ENCODE measurements at regions not wholly inside any gene's neighbourhood (a gene's known extent, or its start where the extent isn't known, plus 50 kb on each side); places are given as distances from the start of the nearest gene placed in this dataset.

DNA sequence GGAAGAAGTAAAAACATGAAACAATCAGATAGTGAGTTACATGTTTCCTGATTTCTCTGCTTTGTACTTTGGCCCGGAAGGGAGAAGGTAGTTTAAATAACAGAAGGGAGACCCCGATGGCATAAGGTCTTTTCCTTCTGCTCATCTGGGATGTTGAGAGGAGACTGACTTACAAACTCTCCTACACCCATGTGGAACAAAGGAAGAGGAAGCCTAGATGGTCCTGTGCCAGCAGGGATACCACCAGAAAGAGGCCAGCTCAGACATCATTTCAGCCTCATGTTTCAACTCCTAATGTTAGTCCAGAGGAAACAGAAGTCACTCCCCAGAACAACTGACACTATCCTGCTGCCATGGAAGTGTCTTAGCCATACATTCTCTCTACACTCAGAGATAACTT, 250.7 kb upstream of the NOX3 start:
- DNase-seq, result no peak
- Mint-ChIP-seq H3K9me3 (peaks cover 0 to 6% of the 10 kb centered on the region in 2 donors), H3K4me3 (no peak overlapping the region), H3K4me1 (no peaks in the 10 kb centered on the region), H3K27me3 (peaks cover 7 to 8% of the 10 kb centered on the region in 2 donors), H3K27ac (no peak overlapping the region), H3K36me3 (no peaks in the 10 kb centered on the region)
- no peak for ATAC-seq (replicated peaks)

DNA sequence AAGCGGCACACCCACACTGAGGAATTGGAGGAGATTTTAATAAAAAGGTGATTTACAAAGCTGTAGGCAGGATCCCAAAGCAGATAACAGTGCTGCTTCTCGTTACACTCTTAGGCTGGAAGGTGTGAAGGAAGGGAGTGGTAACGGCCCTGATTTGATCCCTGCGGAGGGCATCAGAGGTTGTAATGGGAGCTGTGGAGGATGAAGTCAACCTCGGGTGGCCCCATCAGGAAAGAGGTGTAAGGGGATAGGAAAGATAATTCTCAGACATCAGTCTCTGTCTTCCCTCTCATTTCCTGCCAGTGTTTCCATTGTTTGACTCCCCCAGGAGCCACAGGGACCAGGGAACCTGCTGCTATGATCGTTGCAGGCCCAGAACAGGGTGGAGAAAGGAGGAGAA, 245.7 kb upstream of the NOX3 start:
- H3K9me3 Mint-ChIP-seq, result peaks cover 0 to 6% of the 10 kb centered on the region in 2 donors
- ATAC-seq (replicated peaks), result no peak
- peaks cover 7 to 8% of the 10 kb centered on the region in 2 donors for H3K27me3 Mint-ChIP-seq

DNA sequence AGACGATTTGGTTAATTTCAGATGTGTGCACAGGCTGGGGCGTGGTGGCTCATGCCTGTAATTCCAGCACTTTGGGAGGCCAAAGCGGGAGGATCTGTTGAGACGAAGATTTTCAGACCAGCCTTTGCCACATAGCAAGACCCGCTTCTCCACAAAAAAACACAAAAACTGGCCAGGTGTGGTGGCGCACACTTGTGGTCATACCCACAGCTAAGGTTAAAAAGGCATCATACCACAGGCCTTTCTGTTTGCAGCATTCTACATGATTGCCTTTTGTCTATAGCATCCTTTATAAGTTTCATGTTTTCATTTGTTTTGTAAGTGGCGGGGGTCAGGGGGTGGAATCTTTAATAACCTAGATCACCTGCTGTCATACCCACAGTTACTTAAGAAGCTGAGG, 239.9 kb upstream of the NOX3 start:
- H3K27me3 Mint-ChIP-seq, result no peaks in the 10 kb centered on the region
- DNase-seq (no peak), ATAC-seq (replicated peaks) (no peak)
- H3K4me1 Mint-ChIP-seq, result no peaks in the 10 kb centered on the region
- no peaks in the 10 kb centered on the region for H3K36me3 Mint-ChIP-seq
- H3K27ac Mint-ChIP-seq, result no peak overlapping the region
- H3K9me3 Mint-ChIP-seq, result no peaks in the 10 kb centered on the region
- H3K4me3 Mint-ChIP-seq, result no peak overlapping the region

More for the DNA sequence above, 245.7 kb upstream of the NOX3 start:
- Mint-ChIP-seq H3K27ac (no peak overlapping the region), H3K4me1 (no peaks in the 10 kb centered on the region), H3K4me3 (no peak overlapping the region), H3K36me3 (no peaks in the 10 kb centered on the region)
- DNase-seq, result no peak

DNA sequence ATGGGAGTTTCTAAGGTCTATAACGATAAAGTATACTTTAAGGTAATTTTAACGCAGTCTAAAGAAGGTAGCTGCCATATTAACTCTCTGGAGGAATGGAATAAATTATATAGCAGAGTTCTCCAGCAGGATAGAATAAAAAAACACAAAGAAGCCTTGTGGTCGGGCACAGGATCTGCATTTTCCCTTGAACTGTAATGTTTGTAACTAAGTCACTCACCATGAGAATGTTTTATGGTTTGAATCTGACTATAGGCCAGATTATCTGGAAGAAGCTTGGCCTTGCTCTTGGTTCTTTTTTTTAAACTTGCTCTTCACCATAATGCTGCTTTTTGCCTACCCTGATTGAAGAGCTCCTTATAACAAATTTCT, 238.8 kb upstream of the NOX3 start:
- no peak overlapping the region for H3K27ac Mint-ChIP-seq
- no peaks in the 10 kb centered on the region for H3K4me1 Mint-ChIP-seq
- H3K27me3 Mint-ChIP-seq, result no peaks in the 10 kb centered on the region
- no peak overlapping the region for H3K4me3 Mint-ChIP-seq
- DNase-seq, result no peak
- no peak for ATAC-seq (replicated peaks)
- H3K36me3 Mint-ChIP-seq, result no peaks in the 10 kb centered on the region
- no peaks in the 10 kb centered on the region for H3K9me3 Mint-ChIP-seq

DNA sequence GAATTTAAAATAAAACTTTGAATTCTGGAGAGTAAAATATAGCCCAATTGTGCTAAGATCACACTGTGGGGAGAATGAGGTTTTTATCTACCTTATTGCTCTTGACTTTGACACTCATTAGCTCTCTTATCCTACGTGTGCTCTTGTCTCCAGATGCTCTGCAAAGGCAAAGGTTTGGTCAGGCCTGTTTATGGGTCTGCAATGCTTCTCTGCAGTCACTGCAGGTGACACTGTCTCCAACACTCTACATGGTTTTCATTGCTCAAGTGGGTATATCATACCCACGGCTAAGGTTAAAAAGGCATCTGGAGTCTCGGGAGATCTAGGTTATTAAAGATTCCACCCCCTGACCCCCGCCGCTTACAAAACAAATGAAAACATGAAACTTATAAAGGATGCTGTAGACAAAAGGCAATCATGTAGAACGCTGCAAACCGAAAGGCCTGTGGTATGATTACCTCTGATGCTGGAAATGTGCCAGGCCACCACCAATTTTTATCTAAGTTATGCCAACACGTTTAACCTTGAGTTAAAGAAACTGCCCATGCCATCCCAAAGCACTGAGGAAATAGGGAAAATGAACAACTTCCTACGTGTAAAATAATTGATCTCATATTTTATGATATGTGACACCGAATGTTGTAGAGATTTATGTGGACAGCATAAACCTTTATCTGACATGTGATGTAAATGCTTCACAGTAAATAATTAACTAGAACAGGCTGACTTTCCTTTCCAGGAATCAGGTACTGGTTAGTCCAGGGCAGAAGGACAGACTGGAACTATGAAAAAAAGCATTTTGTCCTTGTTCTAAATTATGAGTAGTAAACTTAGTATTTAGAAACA, 238.2 kb upstream of the NOX3 start:
- DNase-seq, result no peak
- Mint-ChIP-seq H3K4me3 (no peak overlapping the region), H3K27me3 (no peaks in the 10 kb centered on the region), H3K36me3 (no peaks in the 10 kb centered on the region), H3K9me3 (no peaks in the 10 kb centered on the region), H3K4me1 (no peaks in the 10 kb centered on the region), H3K27ac (no peak overlapping the region)
- ATAC-seq (replicated peaks), result no peak

DNA sequence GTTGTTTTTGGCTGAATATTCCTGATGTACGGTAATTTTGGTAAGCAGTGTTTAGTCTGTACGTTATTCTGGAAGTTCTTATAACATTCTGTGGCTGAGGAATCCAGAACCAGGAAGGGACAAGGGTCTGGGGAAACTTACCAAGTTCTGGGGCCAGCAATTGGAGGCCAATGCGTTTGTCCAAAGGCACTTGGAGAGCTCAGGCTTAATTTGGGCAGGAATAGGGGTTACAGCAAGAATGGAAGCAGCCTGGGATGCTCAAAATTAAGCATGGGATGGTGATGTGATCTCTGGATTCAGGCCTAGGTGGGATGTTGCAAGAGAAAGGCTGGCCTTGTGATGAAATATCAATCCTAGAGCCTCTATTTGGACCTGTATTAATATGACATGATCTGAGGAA, 235.2 kb upstream of the NOX3 start:
- H3K9me3 Mint-ChIP-seq, result no peaks in the 10 kb centered on the region
- DNase-seq, result no peak

DNA sequence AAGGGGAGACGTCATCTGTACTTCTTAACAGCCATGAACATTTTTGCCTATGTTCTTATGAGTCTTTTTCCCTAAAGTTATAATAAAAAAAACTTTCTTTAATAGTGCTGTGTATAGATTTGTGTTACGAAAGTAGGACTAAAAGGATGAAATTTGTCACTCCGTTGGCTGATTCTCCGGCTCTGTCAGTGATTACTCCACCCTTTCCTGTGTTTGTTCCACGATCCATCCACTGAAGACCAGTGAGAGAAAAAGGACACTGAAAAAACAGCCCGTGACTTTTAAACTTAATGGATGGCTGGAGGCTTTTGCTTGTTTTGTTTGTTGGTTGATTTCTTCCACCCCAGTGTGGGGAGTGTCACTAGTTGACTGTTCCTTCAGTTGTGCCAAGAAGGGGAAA, 232.0 kb upstream of the NOX3 start:
- ATAC-seq (replicated peaks), result no peak

More for the DNA sequence above, 235.2 kb upstream of the NOX3 start:
- no peak for ATAC-seq (replicated peaks)
- no peaks in the 10 kb centered on the region for H3K36me3 Mint-ChIP-seq
- H3K27ac Mint-ChIP-seq, result no peak overlapping the region
- no peaks in the 10 kb centered on the region for H3K4me1 Mint-ChIP-seq
- H3K4me3 Mint-ChIP-seq, result no peak overlapping the region
- H3K27me3 Mint-ChIP-seq, result no peaks in the 10 kb centered on the region

DNA sequence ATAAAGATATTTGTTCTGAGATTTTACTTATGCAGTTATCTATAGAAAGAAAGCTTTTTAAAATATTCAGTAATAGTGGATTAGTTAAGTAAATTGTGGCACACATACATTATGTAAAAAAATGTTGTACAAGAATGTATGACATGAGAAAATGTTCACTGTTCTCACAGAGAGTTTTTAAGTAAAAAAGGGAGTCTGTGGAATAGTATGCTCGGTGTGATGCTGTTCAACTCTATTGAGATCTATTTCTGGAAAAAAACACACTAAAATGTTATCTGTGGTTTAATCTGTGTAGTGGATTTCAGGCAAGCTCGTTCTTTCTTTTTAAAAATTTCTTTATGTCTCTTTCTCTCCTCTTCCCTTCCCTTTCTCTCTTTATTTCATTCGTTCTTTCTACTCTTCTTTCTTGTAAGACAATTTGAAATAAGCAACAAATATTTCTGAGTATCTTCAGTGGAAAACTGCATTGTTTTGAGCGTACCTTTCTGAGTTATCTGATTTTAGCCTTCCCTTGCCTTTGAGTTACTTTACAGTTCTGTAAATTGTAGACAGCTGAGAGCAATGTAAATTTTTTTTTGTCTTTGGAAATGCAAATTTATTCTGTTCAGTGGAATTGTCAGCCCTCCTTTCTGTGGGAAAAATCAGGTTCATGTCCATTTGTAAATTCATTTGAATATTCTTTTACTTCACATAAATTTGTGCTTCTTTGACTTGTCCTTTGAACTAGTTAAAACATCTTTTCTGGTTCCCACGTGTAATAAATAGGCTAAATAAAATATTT, 229.0 kb upstream of the NOX3 start:
- H3K27ac Mint-ChIP-seq, result no peak overlapping the region
- ATAC-seq (replicated peaks) (no peak), DNase-seq (no peak)
- H3K27me3 Mint-ChIP-seq, result no peaks in the 10 kb centered on the region
- H3K4me1 Mint-ChIP-seq, result no peaks in the 10 kb centered on the region
- no peak overlapping the region for H3K4me3 Mint-ChIP-seq
- H3K9me3 Mint-ChIP-seq, result no peaks in the 10 kb centered on the region
- H3K36me3 Mint-ChIP-seq, result no peaks in the 10 kb centered on the region

More for the DNA sequence above, 232.0 kb upstream of the NOX3 start:
- H3K27me3 Mint-ChIP-seq, result no peaks in the 10 kb centered on the region
- no peaks in the 10 kb centered on the region for H3K36me3 Mint-ChIP-seq
- no peak overlapping the region for H3K27ac Mint-ChIP-seq
- H3K9me3 Mint-ChIP-seq, result no peaks in the 10 kb centered on the region
- H3K4me1 Mint-ChIP-seq, result no peaks in the 10 kb centered on the region
- no peak for DNase-seq
- no peak overlapping the region for H3K4me3 Mint-ChIP-seq

DNA sequence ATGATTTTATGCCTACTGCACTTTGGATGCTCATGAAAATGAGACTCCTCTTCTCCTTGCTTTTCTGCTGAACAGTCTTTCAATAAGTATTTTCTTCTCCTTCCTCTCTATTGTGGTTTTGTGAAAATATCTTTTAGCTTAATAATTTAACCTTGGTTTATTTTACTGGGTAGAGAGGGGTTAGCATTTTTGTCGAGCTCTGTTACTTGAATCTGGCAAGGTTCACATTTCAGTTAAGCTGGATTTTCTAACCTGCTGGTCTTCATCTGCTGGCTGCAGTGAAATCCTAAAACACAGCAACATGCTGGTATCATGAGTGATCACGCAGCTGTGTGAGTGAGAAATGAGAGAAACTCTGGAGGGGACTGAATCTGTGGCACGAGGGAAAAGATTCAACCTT, 222.7 kb upstream of the NOX3 start:
- Mint-ChIP-seq H3K27me3 (no peaks in the 10 kb centered on the region), H3K36me3 (no peaks in the 10 kb centered on the region), H3K9me3 (no peaks in the 10 kb centered on the region), H3K27ac (no peak overlapping the region), H3K4me3 (no peak overlapping the region), H3K4me1 (no peaks in the 10 kb centered on the region)
- ATAC-seq (replicated peaks), result no peak
- DNase-seq, result no peak

DNA sequence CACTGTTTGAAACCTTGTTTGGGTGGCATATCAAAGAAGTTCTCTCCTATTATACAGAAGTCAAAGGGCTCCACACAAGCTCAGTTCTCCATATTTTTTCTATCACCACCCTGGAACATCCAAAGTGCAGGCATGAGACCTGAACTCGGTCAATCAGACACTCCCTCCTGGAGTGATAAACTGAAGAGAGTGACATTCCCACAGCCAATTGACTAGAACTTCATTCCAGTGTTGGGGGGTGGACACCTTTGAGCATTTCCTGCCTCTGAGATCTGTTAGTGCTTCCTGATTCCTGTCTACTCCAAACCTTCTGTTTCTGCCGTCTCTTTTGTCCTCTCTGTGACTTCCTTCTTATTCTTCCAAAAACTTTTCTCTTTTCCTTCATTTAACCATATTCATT, 220.7 kb upstream of the NOX3 start:
- DNase-seq (no peak), ATAC-seq (replicated peaks) (no peak)
- Mint-ChIP-seq H3K27me3 (no peaks in the 10 kb centered on the region), H3K4me1 (no peaks in the 10 kb centered on the region), H3K36me3 (no peaks in the 10 kb centered on the region), H3K4me3 (no peak overlapping the region), H3K27ac (no peak overlapping the region), H3K9me3 (no peaks in the 10 kb centered on the region)

DNA sequence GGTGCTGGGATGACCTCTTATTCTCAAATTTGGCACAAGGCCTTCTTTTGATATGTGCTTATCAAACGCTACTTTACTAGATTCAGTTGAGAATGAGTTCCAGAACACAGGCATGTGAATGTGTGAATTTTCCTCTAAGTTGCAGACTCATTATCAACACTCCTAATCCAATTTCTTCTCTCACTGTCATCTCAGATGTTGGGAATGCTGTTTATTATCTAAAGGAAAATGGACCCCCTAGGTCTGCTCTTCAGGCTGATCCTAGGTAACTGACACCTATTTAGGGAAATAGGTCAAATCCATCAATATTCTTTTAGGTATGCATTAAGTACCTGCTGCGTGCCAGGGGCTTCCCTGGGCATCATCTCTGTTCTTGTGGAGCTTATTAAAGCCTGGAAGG, 215.0 kb upstream of the NOX3 start:
- H3K9me3 Mint-ChIP-seq, result peaks cover 0 to 3% of the 10 kb centered on the region in 2 donors
- H3K4me3 Mint-ChIP-seq, result no peak overlapping the region
- DNase-seq (no peak), ATAC-seq (replicated peaks) (no peak)
- no peaks in the 10 kb centered on the region for H3K4me1 Mint-ChIP-seq
- peaks cover 0 to 5% of the 10 kb centered on the region in 2 donors for H3K27me3 Mint-ChIP-seq
- no peaks in the 10 kb centered on the region for H3K36me3 Mint-ChIP-seq
- H3K27ac Mint-ChIP-seq, result no peak overlapping the region

DNA sequence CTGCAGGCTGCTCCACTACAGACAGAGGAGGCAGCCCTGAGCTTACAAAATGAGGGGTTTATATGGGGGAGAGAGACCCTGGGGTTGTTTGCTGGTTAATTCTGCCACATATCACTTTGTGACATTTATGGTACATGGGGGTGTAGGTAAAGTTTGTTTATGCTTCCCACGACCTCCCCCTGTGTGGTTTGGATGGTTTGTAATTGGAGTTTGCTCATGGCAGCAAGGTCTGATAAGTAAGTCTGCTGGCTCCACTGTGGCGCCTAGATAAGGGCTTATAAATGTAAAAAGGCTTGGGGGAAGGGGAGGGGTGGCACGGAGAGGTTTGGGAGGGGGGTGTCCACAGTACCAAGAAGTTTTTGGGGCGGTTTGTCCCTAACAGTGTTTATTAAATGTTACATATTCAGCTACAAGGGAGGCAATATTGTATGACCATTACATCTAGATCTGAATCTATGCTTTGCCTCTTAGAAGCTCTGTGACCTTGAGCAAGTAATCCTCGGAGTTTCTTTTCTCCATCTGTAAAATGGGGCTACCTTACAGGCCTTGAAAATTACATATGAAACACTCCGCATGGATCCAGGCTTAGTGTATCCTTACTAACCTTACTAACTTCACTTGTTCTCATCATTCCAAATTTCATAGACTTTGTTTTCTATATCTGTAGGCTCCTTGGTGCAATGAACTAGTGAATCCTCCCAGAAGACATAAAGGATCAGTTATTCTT, 204.8 kb upstream of the NOX3 start:
- no peaks in the 10 kb centered on the region for H3K4me1 Mint-ChIP-seq
- no peak overlapping the region for H3K4me3 Mint-ChIP-seq
- H3K9me3 Mint-ChIP-seq, result peaks cover 2 to 4% of the 10 kb centered on the region in 2 donors
- peaks cover 5 to 8% of the 10 kb centered on the region in 2 donors for H3K27me3 Mint-ChIP-seq
- no peak overlapping the region for H3K27ac Mint-ChIP-seq
- DNase-seq, result no peak
- H3K36me3 Mint-ChIP-seq, result no peaks in the 10 kb centered on the region
- no peak for ATAC-seq (replicated peaks)

DNA sequence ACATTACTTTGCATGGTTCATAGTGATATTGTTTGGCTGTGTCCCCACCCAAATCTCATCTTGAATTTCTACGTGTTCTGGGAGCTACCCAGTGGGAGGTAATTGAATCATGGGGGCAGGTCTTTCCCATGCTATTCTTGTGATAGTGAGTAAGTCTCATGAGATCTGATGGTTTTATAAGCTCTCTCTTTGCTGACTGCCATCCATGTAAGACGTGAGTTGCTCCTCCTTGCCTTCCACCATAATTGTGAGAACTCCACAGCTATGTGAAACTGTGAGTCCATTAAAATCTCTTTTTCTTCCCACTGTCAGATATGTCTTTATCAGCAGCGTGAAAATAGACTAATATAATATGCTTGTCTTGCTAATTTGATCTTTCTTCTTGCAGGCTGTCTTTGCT, 200.4 kb upstream of the NOX3 start:
- DNase-seq (no peak), ATAC-seq (replicated peaks) (no peak)
- peaks cover 11% of the 10 kb centered on the region in 2 donors for H3K9me3 Mint-ChIP-seq
- no peaks in the 10 kb centered on the region for H3K4me1 Mint-ChIP-seq
- peaks cover 0 to 5% of the 10 kb centered on the region in 2 donors for H3K27me3 Mint-ChIP-seq
- no peak overlapping the region for H3K4me3 Mint-ChIP-seq
- H3K36me3 Mint-ChIP-seq, result peaks cover 3 to 6% of the 10 kb centered on the region in 2 donors
- no peak overlapping the region for H3K27ac Mint-ChIP-seq

DNA sequence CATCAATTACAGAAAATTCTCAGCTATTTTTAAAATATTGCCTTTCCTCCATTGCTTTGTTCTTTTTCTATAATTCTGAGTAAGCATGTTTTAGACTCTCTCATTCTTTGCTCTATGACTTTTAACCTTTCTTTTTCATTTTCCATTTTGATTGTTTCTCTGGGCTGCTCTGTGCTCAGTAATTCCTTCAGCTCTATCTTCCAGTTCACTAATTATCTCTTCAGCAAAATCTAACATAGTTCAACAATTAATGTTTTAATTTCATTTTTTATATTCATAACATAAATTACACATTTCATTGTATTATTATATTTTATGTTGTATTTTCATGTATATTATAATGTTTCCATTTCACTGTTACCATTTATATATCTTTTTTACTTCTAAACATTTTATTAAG, 198.8 kb upstream of the NOX3 start:
- H3K4me1 Mint-ChIP-seq, result no peaks in the 10 kb centered on the region
- peaks cover 3 to 6% of the 10 kb centered on the region in 2 donors for H3K36me3 Mint-ChIP-seq
- ATAC-seq (replicated peaks) (no peak), DNase-seq (no peak)
- peaks cover 11% of the 10 kb centered on the region in 2 donors for H3K9me3 Mint-ChIP-seq
- no peak overlapping the region for H3K27ac Mint-ChIP-seq
- no peak overlapping the region for H3K4me3 Mint-ChIP-seq
- peaks cover 0 to 5% of the 10 kb centered on the region in 2 donors for H3K27me3 Mint-ChIP-seq
